Body of pancreas (tissue), 4 donors: ENCODE measurements at regions not wholly inside any gene's neighbourhood (a gene's known extent, or its start where the extent isn't known, plus 50 kb on each side); places are given as distances from the start of the nearest gene placed in this dataset.

Experiments used
- ATAC-seq: fragments of 150-250 bp; one replicate; pipeline ENCODE4 v1.9.1; 2016
- DNase-seq, 4 donors: peaks; one replicate each; pipeline ENCODE4 v3.0.0-alpha.2; 2019
- H3K27ac ChIP-seq, 4 donors: fragments of 200-600 bp; sonication (generic); 1 replicate in 3 of 4; 2 replicates in 1 of 4; pipeline versions ENCODE4 v1.5.1 to v1.6.1; 2016 to 2019; ENCODE audit warnings: mild to moderate bottlenecking in 1 of 4, mixed read lengths in 1 of 4, moderate library complexity in 1 of 4
- H3K27me3 ChIP-seq, 2 donors: fragments of 200-600 bp; sonication (generic); one replicate each; pipeline ENCODE4 v1.6.0; 2016; ENCODE audit warnings: mild to moderate bottlenecking in 1 of 2
- H3K36me3 ChIP-seq, 2 donors: fragments of 200-600 bp; sonication (generic); replicated peaks in 1 of 2; 2 replicates each; pipeline ENCODE4 v1.5.1; 2016; ENCODE audit warnings: low read depth in 2 of 2; ENCODE audit not compliant: insufficient read depth in 1 of 2
- H3K4me1 ChIP-seq: fragments of 200-600 bp; sonication (generic); one replicate; pipeline ENCODE4 v1.6.0; 2016
- H3K4me3 ChIP-seq, 2 donors: fragments of 200-600 bp; sonication (generic); 1 replicate in 1 of 2; 2 replicates in 1 of 2; pipeline ENCODE4 v1.5.1; 2016 to 2019
- H3K9me3 ChIP-seq, 3 donors: fragments of 200-600 bp; sonication (generic); 1 replicate in 2 of 3; 2 replicates in 1 of 3; pipeline ENCODE4 v1.5.1; 2016
- POLR2A ChIP-seq, 3 donors: fragments of 450-650 bp; IDR thresholded peaks; one replicate each; pipeline ENCODE4 v1.6.1; 2016; ENCODE audit warnings: antibody characterized with exemption in 3 of 3, mild to moderate bottlenecking in 2 of 3
- WGBS, 2 donors: methylation state at CpG; one replicate each; pipeline ENCODE4 v1.1.5; 2017; 5-methylcytosine and 5-hydroxymethylcytosine counted together
- intact Hi-C: fragments of 100-400 bp; cut with DNase I; formaldehyde crosslinking; loops from one replicate; pipeline ENCODE4 v1.15.1; 2023
- TF ChIP-seq, protein P1 (sequence below), 7 experiments: fragments of 450-650 bp in 4 of 7; fragments of 200-600 bp in 3 of 7; sonication (generic) in 3 of 7; IDR thresholded peaks; one replicate each; pipeline ENCODE4 v1.5.1; 2016 to 2019; ENCODE audit warnings: antibody characterized with exemption in 7 of 7

DNA sequence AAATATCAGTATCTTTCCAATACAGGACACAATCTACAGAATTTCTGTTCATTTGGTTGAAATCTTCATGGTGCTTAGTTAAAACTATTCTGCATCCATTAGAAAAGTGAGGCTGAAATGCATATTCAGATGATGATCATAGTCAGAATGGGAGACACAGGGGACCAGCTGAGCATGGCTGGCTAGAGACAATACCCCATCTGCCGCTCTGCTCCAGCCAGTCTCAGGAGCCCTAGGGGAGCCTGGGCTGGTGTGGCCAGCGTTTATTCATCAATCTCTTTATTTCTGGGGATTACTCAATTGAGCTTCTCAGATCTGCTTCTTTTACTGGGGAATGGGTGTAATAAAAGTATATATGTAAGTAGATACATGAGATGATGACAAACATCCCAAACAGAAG is 470.9 kb upstream of the CDIN1 start:
- ATAC-seq, result no peak
- Histone ChIP-seq H3K27ac (no peak overlapping the region), H3K4me3 (no peak overlapping the region), H3K36me3 (no peaks in the 10 kb centered on the region), H3K27me3 (no peaks in the 10 kb centered on the region), H3K9me3 (no peaks in the 10 kb centered on the region), H3K4me1 (no peaks in the 10 kb centered on the region)
- DNase-seq, result no peak
- TF ChIP-seq POLR2A (IDR thresholded peaks at IDR 0.05), result no peak
- TF ChIP-seq, protein P1, sequence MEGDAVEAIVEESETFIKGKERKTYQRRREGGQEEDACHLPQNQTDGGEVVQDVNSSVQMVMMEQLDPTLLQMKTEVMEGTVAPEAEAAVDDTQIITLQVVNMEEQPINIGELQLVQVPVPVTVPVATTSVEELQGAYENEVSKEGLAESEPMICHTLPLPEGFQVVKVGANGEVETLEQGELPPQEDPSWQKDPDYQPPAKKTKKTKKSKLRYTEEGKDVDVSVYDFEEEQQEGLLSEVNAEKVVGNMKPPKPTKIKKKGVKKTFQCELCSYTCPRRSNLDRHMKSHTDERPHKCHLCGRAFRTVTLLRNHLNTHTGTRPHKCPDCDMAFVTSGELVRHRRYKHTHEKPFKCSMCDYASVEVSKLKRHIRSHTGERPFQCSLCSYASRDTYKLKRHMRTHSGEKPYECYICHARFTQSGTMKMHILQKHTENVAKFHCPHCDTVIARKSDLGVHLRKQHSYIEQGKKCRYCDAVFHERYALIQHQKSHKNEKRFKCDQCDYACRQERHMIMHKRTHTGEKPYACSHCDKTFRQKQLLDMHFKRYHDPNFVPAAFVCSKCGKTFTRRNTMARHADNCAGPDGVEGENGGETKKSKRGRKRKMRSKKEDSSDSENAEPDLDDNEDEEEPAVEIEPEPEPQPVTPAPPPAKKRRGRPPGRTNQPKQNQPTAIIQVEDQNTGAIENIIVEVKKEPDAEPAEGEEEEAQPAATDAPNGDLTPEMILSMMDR (IDR thresholded peaks at IDR 0.05), result no peak
- intact Hi-C loops, result no loop called here
- WGBS, 2 donors, result 64 to 76% methylated on average over 2 of the region's 2 CpGs

DNA sequence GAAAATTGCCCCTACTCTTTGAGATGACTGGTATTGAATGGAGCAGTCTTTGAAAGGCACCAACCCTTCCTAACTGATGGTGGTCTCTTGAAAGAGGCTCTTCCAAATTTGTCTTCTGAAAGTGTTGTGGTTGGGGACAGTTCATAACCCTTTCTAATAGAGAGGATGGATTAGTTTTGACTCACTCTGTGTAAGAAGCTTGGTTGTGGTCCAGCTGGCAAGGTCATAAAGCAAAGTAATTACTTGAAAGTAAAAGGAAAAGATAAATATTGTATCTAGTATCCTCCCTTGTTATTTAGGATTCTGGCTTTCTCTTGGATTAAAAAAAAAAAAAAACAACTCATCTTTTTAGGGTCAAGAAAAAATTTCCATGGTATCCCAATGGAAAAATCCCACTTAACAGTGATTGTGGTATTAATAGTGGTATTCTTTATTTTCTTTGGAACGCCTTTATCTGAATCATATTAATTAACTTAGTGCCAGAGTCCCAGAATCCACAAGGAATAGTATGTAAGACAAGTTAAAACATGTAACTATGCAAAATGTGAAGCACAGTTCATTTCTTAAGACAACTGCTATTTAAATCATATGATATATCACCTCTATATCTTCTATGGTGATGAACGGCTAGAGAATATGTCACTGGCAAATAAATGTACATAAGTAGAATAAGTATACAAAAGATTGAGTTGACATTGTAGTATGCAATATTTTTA is 469.3 kb upstream of the CDIN1 start:
- intact Hi-C loops, result no loop called here
- ATAC-seq (no peak), DNase-seq (peak in 2 of 4 donors; percentile 6 to 33)
- H3K27me3 ChIP-seq, result no peaks in the 10 kb centered on the region
- H3K4me1 ChIP-seq, result no peaks in the 10 kb centered on the region
- no peak overlapping the region for H3K27ac ChIP-seq
- 41 to 51% methylated on average over 2 of the region's 2 CpGs for WGBS, 2 donors
- no peaks in the 10 kb centered on the region for H3K9me3 ChIP-seq
- TF ChIP-seq, protein P1 (IDR thresholded peaks at IDR 0.05), result no peak
- no peak for TF ChIP-seq POLR2A (IDR thresholded peaks at IDR 0.05)
- H3K36me3 ChIP-seq, result no peaks in the 10 kb centered on the region
- no peak overlapping the region for H3K4me3 ChIP-seq

DNA sequence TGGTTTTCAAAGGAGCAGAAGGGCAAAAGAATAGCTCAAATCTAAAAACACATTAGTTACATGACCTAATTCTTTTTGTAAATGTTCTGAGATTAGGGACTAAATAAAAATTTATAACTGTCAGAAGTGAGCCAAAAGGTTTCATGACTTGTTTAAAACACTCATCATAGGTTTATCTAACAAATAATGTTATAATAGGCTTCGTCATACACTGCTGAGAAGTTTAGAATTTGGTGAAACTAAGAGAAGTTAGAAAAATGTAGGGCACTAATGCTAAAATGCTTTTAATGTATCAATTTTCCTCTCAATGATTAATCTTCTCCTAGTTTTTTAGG is 468.8 kb upstream of the CDIN1 start:
- H3K36me3 ChIP-seq, result no peaks in the 10 kb centered on the region
- DNase-seq (no peak), ATAC-seq (no peak)
- TF ChIP-seq POLR2A (IDR thresholded peaks at IDR 0.05), result no peak
- TF ChIP-seq, protein P1 (IDR thresholded peaks at IDR 0.05), result no peak
- 50 to 84% methylated on average over 1 of the region's 1 CpG for WGBS, 2 donors
- intact Hi-C loops, result no loop called here
- H3K4me3 ChIP-seq, result no peak overlapping the region
- no peaks in the 10 kb centered on the region for H3K27me3 ChIP-seq
- H3K4me1 ChIP-seq, result no peaks in the 10 kb centered on the region
- no peaks in the 10 kb centered on the region for H3K9me3 ChIP-seq
- no peak overlapping the region for H3K27ac ChIP-seq

DNA sequence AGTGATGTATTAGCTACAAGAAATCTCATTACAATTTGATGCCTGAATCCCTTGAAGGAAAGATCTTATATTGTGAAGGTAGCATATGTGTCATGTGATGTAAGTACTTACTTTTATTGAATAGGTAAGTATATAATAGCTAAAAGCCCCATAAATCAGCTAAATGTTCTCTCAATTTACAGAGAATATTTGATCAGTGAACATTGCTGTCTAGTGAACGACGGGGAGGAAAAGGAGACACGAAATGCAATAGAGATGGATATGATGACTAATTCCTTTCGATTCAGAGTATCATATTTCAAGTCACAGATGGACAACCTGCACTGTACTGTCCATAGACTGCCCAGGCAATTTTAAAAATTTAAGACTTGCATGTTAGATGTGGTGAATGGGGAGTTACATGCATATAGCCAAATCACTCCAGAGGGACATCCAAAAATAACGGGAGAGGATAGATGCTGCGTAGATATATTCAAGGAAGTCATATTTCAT is 462.1 kb upstream of the CDIN1 start:
- WGBS, 2 donors, result 79 to 85% methylated on average over 6 of the region's 6 CpGs
- intact Hi-C loops, result no loop called here
- no peak overlapping the region for H3K4me3 ChIP-seq
- TF ChIP-seq, protein P1 (IDR thresholded peaks at IDR 0.05), result no peak
- ATAC-seq (no peak), DNase-seq (no peak)
- no peaks in the 10 kb centered on the region for H3K27me3 ChIP-seq
- H3K4me1 ChIP-seq, result no peaks in the 10 kb centered on the region
- no peaks in the 10 kb centered on the region for H3K9me3 ChIP-seq
- H3K36me3 ChIP-seq, result no peaks in the 10 kb centered on the region
- H3K27ac ChIP-seq, result no peak overlapping the region

DNA sequence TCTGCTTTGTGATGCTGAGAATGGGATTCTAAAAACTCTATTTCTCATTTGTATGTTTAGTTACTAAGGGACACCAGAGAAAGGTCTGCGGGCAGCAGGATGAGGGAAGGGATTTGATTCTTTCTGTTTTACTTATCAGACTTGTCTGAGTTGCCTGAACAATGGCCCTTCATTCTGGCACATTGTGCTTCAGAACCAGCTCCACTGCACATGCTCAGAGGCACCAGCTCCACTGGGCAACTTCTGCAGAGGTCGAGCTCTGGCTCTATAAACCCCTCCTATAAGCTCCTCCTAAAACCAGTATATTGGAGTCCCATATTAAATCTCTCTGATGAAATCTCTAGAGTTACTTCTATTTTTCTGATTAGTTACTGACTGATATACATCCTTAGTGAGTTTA is 453.2 kb upstream of the CDIN1 start:
- DNase-seq, result no peak
- Histone ChIP-seq H3K27me3 (no peaks in the 10 kb centered on the region), H3K4me3 (no peak overlapping the region), H3K9me3 (no peaks in the 10 kb centered on the region), H3K27ac (no peak overlapping the region), H3K4me1 (no peaks in the 10 kb centered on the region), H3K36me3 (no peaks in the 10 kb centered on the region)
- TF ChIP-seq, protein P1 (IDR thresholded peaks at IDR 0.05), result no peak
- no peak for TF ChIP-seq POLR2A (IDR thresholded peaks at IDR 0.05)
- 73 to 76% methylated on average over 2 of the region's 2 CpGs for WGBS, 2 donors
- intact Hi-C loops, result no loop called here
- no peak for ATAC-seq
